NCI-H345 treated with DMSO at 0.1 percent for 48 hours (cell line): ENCODE measurements at regions not wholly inside any gene's neighbourhood (a gene's known extent, or its start where the extent isn't known, plus 50 kb on each side); places are given as distances from the start of the nearest gene placed in this dataset.

ENCODE experiments used
- DNase-seq: peaks from one replicate; lab custom pipeline; 2025; ENCODE audit not compliant: unreplicated experiment; lab: John Stamatoyannopoulos, UW

- DNase-seq, result no peak
These were observed 189.0 kb upstream of the FGGY start for GRCh38 chr1:59107916-59108315.

DNA sequence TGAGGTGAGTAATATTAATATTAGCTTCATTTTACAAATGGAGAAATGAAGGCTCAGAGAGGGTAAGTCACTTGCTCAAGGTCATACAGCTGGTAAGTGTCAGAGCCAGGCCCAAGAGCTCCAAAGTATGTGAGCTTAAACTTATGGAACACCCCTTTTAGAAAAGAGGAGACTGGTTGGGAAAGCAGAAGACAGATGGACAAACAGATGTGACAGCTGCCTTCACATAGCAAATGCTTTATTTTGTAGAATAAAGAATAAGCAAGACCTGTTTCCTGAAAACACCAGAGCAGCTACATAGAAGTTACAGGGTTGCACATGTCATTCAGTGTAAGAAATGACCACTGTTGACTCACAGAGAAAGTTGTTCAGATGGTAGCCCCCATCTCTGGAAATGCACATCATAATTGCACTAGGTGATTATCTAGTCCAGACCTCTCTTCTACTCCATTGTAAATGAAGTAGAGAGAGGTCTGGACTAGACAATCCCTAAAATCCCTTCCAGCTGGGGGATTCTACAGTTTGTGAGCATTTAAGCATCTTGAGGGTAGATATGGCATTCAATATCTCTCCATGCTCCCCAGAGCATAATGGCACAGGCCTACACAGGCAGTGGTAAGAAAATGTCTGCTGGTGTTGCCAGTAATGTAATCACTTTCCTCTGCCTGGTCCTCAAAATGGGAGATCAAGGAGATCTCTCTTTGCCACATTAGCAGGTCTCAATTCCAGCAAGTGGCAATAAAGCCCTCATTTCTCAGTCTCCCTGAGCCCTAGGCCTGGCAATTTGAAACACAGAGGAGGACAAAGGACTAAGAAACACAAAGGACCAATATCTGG is 188.2 kb upstream of the FGGY start:
- DNase-seq, result no peak

GRCh38 chr1:59110271-59110670 is 186.6 kb upstream of the FGGY start:
- DNase-seq, result no peak

DNA sequence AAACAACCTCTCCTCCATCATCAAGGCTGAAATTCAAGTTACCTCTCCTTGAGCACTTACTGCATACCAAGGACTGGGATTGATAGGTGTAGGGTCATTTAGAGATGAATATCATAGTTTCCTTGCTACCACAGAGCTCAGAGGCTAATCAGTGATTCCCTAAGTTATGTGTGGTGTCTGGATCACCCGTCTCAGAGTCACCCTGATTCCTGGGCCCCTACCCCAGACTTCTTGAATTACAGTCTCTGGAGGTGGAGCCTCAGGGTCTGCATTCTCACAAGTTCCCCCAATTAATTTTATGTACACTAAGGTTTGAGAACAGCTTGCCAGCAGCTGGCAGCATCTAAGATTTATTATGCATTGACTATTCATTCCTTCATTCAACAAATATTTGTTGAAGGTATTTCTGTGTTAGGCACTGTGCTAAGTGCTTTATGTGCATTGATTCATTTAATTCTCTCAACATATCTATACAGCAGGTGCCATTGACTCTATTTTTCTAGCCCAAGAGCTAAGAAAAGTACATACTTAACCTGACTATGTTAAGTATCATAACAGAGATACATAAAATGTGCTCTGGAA is 182.9 kb upstream of the FGGY start:
- no peak for DNase-seq

DNA sequence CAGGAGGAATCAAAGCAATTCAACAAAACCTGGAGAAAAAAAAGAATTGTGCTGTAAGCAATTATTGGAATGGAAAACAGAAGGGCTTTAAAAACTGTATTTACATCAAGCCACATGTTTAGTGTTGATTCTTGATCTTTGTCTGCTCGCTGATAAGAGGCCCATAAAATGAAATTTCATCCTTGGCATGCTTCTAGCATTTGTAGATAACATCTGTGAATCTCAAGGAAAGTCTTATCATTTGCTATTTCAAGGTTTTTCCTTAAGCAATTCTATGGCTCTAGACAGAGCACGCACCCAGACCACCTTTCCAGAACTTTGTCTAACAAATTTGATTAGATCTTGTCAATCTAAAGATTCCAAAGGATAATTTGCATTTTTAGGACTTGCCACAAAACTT is 181.0 kb upstream of the FGGY start:
- no peak for DNase-seq

DNA sequence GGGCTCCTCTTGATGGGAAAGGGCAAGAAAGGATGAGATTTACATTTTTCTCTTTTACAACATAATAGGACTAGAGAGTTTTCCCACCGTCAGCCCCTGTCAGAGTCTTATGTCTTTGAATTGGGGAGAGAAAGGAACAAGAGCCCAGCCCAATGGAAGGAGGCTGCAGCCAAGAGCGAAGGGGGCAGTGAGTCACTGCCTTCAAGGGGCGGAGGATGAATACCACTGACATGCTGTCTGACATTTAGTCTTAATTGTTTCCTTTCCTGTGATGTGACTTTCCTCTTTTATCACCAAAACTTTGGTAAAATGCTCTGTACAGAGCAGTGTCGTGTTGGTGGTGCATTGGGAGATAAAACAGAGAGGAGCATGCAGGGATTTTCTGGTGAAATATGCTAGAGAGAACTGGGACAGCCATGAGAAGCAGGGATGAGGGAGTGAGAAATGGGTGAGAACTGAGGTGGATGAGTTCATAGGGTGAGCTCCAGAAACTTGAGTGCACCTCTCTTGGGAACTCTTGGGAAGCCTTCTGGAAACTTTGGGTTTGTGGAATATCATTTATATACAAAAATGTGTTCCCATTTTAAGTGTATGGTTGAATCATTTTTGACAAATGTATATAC is 179.9 kb upstream of the FGGY start:
- DNase-seq, result no peak

DNA sequence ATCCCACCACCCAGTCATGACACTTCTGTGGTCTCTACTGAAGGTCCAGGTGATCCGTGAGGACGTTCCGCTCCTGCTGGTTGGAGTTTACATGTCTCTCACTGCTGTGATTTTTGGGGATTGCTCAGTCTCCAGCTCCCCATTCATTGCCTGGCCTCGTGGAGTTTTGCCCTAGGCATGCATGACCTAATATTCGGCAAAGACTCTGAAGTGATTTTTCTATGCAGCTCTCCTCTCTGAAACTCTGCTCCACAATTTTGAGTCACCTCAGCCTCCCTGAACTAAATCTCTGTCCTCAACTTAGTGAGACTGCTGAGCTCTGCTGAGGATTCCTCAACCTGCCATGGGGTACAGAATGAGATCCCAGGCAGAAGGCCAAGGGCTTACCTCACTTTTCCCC is 174.4 kb upstream of the FGGY start:
- DNase-seq, result no peak

GRCh38 chr1:59123081-59123681 is 173.7 kb upstream of the FGGY start:
- DNase-seq, result no peak

- no peak for DNase-seq
These were observed 172.7 kb upstream of the FGGY start for GRCh38 chr1:59124166-59124565.

DNA sequence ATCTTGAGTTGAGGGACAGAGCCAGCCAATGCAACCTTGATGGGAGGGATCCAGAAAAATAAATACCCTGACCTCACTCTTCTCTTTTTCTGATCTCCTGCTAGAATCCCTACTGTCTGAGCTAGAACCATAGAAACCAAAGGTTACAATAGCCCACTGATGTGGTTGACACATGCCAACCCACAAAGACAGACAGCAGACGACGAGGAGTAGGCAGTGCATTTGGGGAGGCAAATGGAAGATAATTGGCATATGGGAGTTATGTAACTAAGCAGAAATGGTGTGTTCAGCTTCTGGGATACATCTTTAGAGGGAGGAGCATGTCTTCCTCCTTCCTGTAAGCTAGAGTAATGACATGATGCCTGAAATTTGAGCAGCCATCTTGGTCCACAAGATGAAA is 171.7 kb upstream of the FGGY start:
- DNase-seq, result no peak

DNA sequence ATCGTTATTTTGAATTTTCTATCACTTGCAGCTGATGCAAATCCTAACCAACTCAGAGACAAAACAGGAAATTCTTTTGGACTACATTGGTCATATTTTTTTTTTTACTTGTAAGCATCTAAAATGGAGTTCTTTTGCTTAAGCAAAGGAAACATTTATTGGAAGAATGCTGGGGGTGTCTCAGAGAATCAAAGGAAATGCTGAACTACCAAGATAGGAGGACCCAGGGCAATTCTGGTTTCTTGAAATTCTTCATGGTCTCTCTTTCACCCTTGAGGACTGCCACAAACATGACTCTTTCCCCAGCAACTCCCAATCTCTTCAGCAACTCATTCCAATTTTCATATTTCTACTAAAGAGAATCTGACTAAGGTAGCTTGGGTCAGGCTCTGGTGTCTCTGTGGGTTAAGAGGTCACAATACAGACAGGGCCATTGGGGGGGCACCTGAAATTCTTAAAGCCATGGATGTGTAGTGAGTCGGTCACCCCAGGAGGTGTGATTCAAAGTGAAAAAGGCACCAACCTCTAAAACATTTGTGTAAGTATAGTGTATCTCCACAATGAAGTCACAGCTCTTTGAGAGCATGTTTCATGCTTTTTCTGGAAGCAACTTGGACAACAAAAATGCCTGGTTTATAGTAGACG is 171.1 kb upstream of the FGGY start:
- no peak for DNase-seq

DNA sequence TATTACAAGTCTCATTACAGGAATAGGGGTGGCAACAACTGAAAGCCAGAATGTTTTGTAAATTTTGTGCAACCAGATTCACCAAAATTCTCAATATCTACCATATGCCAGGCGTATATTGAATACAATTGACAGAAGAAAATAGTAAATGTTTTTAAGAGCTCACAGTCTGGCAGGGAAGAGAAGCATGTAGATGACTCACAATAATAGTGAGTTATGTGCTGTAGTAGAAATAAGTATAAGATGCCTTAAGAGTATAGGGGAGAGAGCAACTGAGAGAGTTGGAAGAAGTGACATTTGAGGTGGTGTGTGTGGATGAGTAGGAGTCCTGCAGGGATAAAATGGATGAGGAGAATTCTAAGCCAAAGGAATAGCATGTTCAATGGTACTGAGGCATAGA is 170.5 kb upstream of the FGGY start:
- no peak for DNase-seq

- no peak for DNase-seq
These were observed 168.6 kb upstream of the FGGY start for GRCh38 chr1:59128239-59128736.

GRCh38 chr1:59128784-59129227 is 168.1 kb upstream of the FGGY start:
- DNase-seq, result no peak

DNA sequence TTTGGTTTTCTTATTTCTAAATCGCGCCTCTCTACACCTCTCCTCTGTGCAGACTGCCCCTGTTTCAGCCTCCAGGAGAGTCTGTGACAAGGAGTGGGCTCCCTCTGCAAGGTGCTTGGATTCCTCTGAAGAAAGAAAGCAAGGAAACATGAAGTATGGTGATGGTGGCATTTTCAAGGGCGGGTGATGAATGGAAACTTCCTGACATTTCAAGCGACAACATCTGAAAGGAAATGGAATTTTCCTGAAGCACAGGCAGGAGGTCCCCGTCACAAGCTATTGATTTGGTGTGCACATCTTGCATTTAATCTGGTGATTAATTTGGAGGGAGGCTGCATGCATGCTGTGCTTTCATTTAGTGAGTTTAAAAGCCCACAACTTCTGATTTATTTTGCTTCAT is 164.6 kb upstream of the FGGY start:
- no peak for DNase-seq

GRCh38 chr1:59133997-59134396 is 162.9 kb upstream of the FGGY start:
- no peak for DNase-seq

GRCh38 chr1:59135761-59136255 is 161.1 kb upstream of the FGGY start:
- no peak for DNase-seq

GRCh38 chr1:59136541-59137275 is 160.2 kb upstream of the FGGY start:
- DNase-seq, result no peak

GRCh38 chr1:59137276-59137615 is 159.6 kb upstream of the FGGY start:
- DNase-seq, result no peak

DNA sequence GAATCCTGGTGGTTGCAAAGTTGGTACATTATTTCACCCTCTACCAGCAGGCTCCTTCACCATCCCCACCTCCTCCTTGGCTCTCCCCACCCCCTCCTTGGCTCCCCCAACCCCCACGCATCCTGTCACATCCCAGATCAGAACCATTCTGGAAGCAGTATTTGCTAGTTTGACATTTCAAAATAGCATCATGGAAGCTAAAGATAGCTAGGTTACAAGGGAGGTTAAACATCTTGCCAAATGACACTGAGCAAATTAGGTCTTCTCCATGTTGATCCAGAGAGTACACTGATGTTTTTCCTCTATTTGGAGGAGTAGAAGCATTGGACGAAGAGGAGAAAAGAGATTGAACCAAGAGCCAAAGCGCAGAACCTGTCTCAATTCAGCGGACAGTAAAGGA is 158.9 kb upstream of the FGGY start:
- DNase-seq, result no peak

DNA sequence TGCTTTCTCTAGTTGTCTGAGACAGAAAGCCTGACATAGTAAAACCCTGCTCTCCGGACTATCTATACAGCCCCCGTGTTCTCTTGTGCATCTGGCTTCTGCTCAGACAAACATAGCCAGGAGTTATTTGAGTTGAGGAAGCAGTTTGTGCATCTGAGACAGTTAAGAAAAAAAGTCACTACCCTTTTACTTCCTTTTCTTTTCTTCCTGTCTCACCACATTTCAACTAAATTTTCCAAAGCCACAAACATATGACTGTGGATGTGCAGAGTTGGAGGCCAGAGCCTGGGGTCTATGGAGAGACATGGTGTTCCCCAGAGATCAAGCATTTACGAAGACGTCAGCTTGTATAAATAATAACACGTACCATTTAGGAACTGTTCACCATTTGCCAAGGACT is 158.5 kb upstream of the FGGY start:
- no peak for DNase-seq
